ENCODE measurements at regions not wholly inside any gene's neighbourhood (a gene's known extent, or its start where the extent isn't known, plus 50 kb on each side); places are given as distances from the start of the nearest gene placed in this dataset.

- TF ChIP-seq CTCF (IDR thresholded peaks at IDR 0.05) (no peak), POLR2AphosphoS5 (IDR thresholded peaks at IDR 0.05; ENCODE audit: insufficient read depth in 1 of 2, low read depth in 1 of 2) (no peak)
Observed at GRCh38 chr11:45409587-45409986, 123.4 kb upstream of the SYT13 start.

Data from vagina (tissue), 2 donors.